Brain microvascular endothelial cell (primary cell): ENCODE measurements at regions not wholly inside any gene's neighbourhood (a gene's known extent, or its start where the extent isn't known, plus 50 kb on each side); places are given as distances from the start of the nearest gene placed in this dataset.

Experiments used
- DNase-seq: peaks from one replicate; pipeline ENCODE4 v3.0.0-alpha.2; 2020
- H3K27ac ChIP-seq: fragments of 250-450 bp; sonication (Bioruptor Pico); 2 replicates; pipeline ENCODE4 v1.5.1; 2020; ENCODE audit warnings: mild to moderate bottlenecking, moderate library complexity
- H3K27me3 ChIP-seq: fragments of 250-450 bp; sonication (Bioruptor Pico); replicated peaks from 2 replicates; pipeline ENCODE4 v1.5.1; 2020; ENCODE audit warnings: mild to moderate bottlenecking
- H3K36me3 ChIP-seq: fragments of 250-450 bp; sonication (Bioruptor Pico); replicated peaks from 2 replicates; pipeline ENCODE4 v1.5.1; 2020; ENCODE audit warnings: mild to moderate bottlenecking
- H3K4me3 ChIP-seq: 2 replicates; pipeline ENCODE4 v1.5.1; 2011; ENCODE audit warnings: low read depth, mild to moderate bottlenecking, control low read depth, low read length, moderate library complexity
- CTCF ChIP-seq: IDR thresholded peaks from 2 replicates; pipeline ENCODE4 v1.5.1; 2011; ENCODE audit warnings: low read depth, mild to moderate bottlenecking, moderate library complexity, low read length, control low read depth, inconsistent platforms; ENCODE audit errors: missing control alignments
- in situ Hi-C: cut with HindIII; loops from 2 replicates; pipeline ENCODE4 v1.10.0; 2017; ENCODE audit warnings: low sequenced_read_pairs, low pct_ligation_motif_present

- Histone ChIP-seq H3K4me3 (no peak overlapping the region), H3K27me3 (no peaks in the 10 kb centered on the region), H3K36me3 (no peaks in the 10 kb centered on the region), H3K27ac (no peak overlapping the region)
- in situ Hi-C loops = no loop called here
- no peak for DNase-seq
- TF ChIP-seq CTCF = no peak
Measured at GRCh38 chr13:107231944-107232343, 664.0 kb upstream of the ARGLU1 start.

GRCh38 chr13:107223867-107224266, 655.9 kb upstream of the ARGLU1 start:
- H3K27me3 ChIP-seq = no peaks in the 10 kb centered on the region
- in situ Hi-C loops = no loop called here
- no peaks in the 10 kb centered on the region for H3K36me3 ChIP-seq
- no peak for TF ChIP-seq CTCF
- no peak for DNase-seq
- H3K27ac ChIP-seq = no peak overlapping the region
- H3K4me3 ChIP-seq = no peak overlapping the region

- TF ChIP-seq CTCF = no peak
- H3K36me3 ChIP-seq = no peaks in the 10 kb centered on the region
- H3K4me3 ChIP-seq = no peak overlapping the region
- no peaks in the 10 kb centered on the region for H3K27me3 ChIP-seq
- H3K27ac ChIP-seq = no peak overlapping the region
- in situ Hi-C loops = no loop called here
- DNase-seq = no peak
Measured at GRCh38 chr13:107222597-107222996, 654.7 kb upstream of the ARGLU1 start.

- Histone ChIP-seq H3K36me3 (no peaks in the 10 kb centered on the region), H3K4me3 (no peak overlapping the region), H3K27me3 (no peaks in the 10 kb centered on the region), H3K27ac (no peak overlapping the region)
- TF ChIP-seq CTCF = no peak
- DNase-seq = no peak
- in situ Hi-C loops = no loop called here
Measured at GRCh38 chr13:107220245-107220644, 652.3 kb upstream of the ARGLU1 start.

- H3K4me3 ChIP-seq = no peak overlapping the region
- no peak overlapping the region for H3K27ac ChIP-seq
- H3K36me3 ChIP-seq = no peaks in the 10 kb centered on the region
- no peak for TF ChIP-seq CTCF
- DNase-seq = no peak
- H3K27me3 ChIP-seq = no peaks in the 10 kb centered on the region
- in situ Hi-C loops = no loop called here
Measured at GRCh38 chr13:107217251-107217650, 649.3 kb upstream of the ARGLU1 start.

GRCh38 chr13:107216046-107216755, 648.3 kb upstream of the ARGLU1 start:
- Histone ChIP-seq H3K36me3 (no peaks in the 10 kb centered on the region), H3K27me3 (no peaks in the 10 kb centered on the region), H3K4me3 (no peak overlapping the region), H3K27ac (no peak overlapping the region)
- no peak for DNase-seq
- in situ Hi-C loops = no loop called here
- no peak for TF ChIP-seq CTCF
